Liver (tissue), 7 donors: ENCODE measurements at regions not wholly inside any gene's neighbourhood (a gene's known extent, or its start where the extent isn't known, plus 50 kb on each side); places are given as distances from the start of the nearest gene placed in this dataset.

Source experiments
- DNase-seq: peaks from one replicate; pipeline ENCODE4 v3.0.0-alpha.2; 2017; ENCODE audit warnings: low spot score
- H3K27ac ChIP-seq, 2 donors: one replicate each; pipeline ENCODE4 v1.7.0; 2013; ENCODE audit warnings: inconsistent platforms in 2 of 2, low read length in 2 of 2, control low read depth in 1 of 2, low read depth in 1 of 2, mild to moderate bottlenecking in 1 of 2
- H3K27me3 ChIP-seq, 4 donors: one replicate each; pipeline versions ENCODE4 v1.6.1 to v1.7.0; 2013; ENCODE audit warnings: low read length in 3 of 4, inconsistent platforms in 1 of 4, mild to moderate bottlenecking in 1 of 4, moderate library complexity in 1 of 4; ENCODE audit not compliant: control insufficient read depth in 4 of 4, insufficient read depth in 4 of 4
- H3K36me3 ChIP-seq, 4 donors: one replicate each; pipeline versions ENCODE4 v1.6.1 to v1.7.0; 2013; ENCODE audit warnings: low read length in 3 of 4, mild to moderate bottlenecking in 3 of 4, low read depth in 1 of 4, moderate library complexity in 1 of 4; ENCODE audit not compliant: control insufficient read depth in 4 of 4, insufficient read depth in 3 of 4
- H3K4me1 ChIP-seq, 4 donors: one replicate each; pipeline versions ENCODE4 v1.6.1 to v1.7.0; 2013; ENCODE audit warnings: low read length in 3 of 4, mild to moderate bottlenecking in 3 of 4, moderate library complexity in 1 of 4; ENCODE audit not compliant: control insufficient read depth in 4 of 4, insufficient read depth in 4 of 4
- H3K4me3 ChIP-seq, 3 donors: one replicate each; pipeline versions ENCODE4 v1.6.1 to v1.7.0; 2013; ENCODE audit warnings: low read length in 3 of 3, control low read depth in 1 of 3, low read depth in 1 of 3, mild to moderate bottlenecking in 1 of 3
- H3K9ac ChIP-seq, 2 donors: one replicate each; pipeline ENCODE4 v1.7.0; 2013; ENCODE audit warnings: low read length in 2 of 2, mild to moderate bottlenecking in 2 of 2, moderate library complexity in 2 of 2, control low read depth in 1 of 2, low read depth in 1 of 2
- H3K9me3 ChIP-seq, 4 donors: one replicate each; pipeline versions ENCODE4 v1.6.1 to v1.7.0; 2013; ENCODE audit warnings: low read length in 3 of 4; ENCODE audit not compliant: control insufficient read depth in 4 of 4
- ATF3 ChIP-seq: IDR thresholded peaks from 2 replicates; pipeline ENCODE4 v1.6.1; 2016; ENCODE audit warnings: antibody characterized with exemption
- EGR1 ChIP-seq, 2 donors: IDR thresholded peaks; 2 replicates each; pipeline ENCODE4 v1.6.1; 2016 to 2018; ENCODE audit warnings: antibody characterized with exemption in 2 of 2, low read depth in 2 of 2
- FOXA1 ChIP-seq: IDR thresholded peaks from 2 replicates; pipeline ENCODE4 v1.6.1; 2016; ENCODE audit warnings: antibody characterized with exemption
- FOXA2 ChIP-seq: IDR thresholded peaks from 2 replicates; pipeline ENCODE4 v1.6.1; 2016; ENCODE audit warnings: antibody characterized with exemption
- GABPA ChIP-seq, 2 donors: IDR thresholded peaks in 1 of 2; conservative IDR thresholded peaks in 1 of 2; 2 replicates each; pipeline ENCODE4 v1.6.1; 2016; ENCODE audit warnings: antibody characterized with exemption in 2 of 2, mild to moderate bottlenecking in 1 of 2, moderate library complexity in 1 of 2
- HNF4A ChIP-seq, 2 donors: conservative IDR thresholded peaks; 2 replicates each; pipeline ENCODE4 v1.6.1; 2016; ENCODE audit warnings: antibody characterized with exemption in 2 of 2, mild to moderate bottlenecking in 2 of 2
- MAX ChIP-seq: IDR thresholded peaks from 2 replicates; pipeline ENCODE4 v1.6.1; 2016; ENCODE audit warnings: antibody characterized with exemption
- NR2F2 ChIP-seq: IDR thresholded peaks from 2 replicates; pipeline ENCODE4 v1.6.1; 2016; ENCODE audit warnings: antibody characterized with exemption
- RAD21 ChIP-seq, 2 donors: IDR thresholded peaks; 2 replicates each; pipeline ENCODE4 v1.6.1; 2016; ENCODE audit warnings: antibody characterized with exemption in 2 of 2, mild to moderate bottlenecking in 2 of 2
- REST ChIP-seq: IDR thresholded peaks from 2 replicates; pipeline ENCODE4 v1.6.1; 2016; ENCODE audit warnings: antibody characterized with exemption, mild to moderate bottlenecking
- YY1 ChIP-seq: IDR thresholded peaks from 2 replicates; pipeline ENCODE4 v1.6.1; 2016; ENCODE audit warnings: antibody characterized with exemption, mild to moderate bottlenecking
- ZBTB33 ChIP-seq: IDR thresholded peaks from 2 replicates; pipeline ENCODE4 v1.6.1; 2016; ENCODE audit warnings: antibody characterized with exemption
- WGBS: extraction: QIAGEN DNeasy Blood & Tissue Kit; methylation state at CpG from one replicate; pipeline ENCODE4 v1.1.7; 2013; 5-methylcytosine and 5-hydroxymethylcytosine counted together
- donor health status: healthy.
- donor health status: healthy.
- donor health status: healthy.
- donor health status: healthy.

- TF ChIP-seq MAX (no peak), REST (no peak), GABPA (IDR thresholded peaks at IDR 0.05 in 1 of 2, conservative IDR thresholded peaks at IDR 0.05 in 1 of 2) (no peak)
Observed at GRCh38 chr11:134646561-134646960, 234.5 kb upstream of the B3GAT1 start (continued).

GRCh38 chr11:134645576-134645975 is 233.5 kb upstream of the B3GAT1 start:
- no peak for TF ChIP-seq YY1
- TF ChIP-seq ZBTB33: no peak
- no peak for TF ChIP-seq MAX
- no peak for TF ChIP-seq NR2F2
- WGBS: 88% methylated on average over 5 of the region's 5 CpGs
- no peak overlapping the region for H3K4me3 ChIP-seq
- H3K36me3 ChIP-seq: no peaks in the 10 kb centered on the region
- no peaks in the 10 kb centered on the region for H3K9me3 ChIP-seq
- H3K4me1 ChIP-seq: no peaks in the 10 kb centered on the region
- no peak for DNase-seq
- H3K27ac ChIP-seq: no peak overlapping the region
- peaks cover 0 to 5% (median 2%) of the 10 kb centered on the region in 4 donors for H3K27me3 ChIP-seq
- H3K9ac ChIP-seq: no peak overlapping the region

DNA sequence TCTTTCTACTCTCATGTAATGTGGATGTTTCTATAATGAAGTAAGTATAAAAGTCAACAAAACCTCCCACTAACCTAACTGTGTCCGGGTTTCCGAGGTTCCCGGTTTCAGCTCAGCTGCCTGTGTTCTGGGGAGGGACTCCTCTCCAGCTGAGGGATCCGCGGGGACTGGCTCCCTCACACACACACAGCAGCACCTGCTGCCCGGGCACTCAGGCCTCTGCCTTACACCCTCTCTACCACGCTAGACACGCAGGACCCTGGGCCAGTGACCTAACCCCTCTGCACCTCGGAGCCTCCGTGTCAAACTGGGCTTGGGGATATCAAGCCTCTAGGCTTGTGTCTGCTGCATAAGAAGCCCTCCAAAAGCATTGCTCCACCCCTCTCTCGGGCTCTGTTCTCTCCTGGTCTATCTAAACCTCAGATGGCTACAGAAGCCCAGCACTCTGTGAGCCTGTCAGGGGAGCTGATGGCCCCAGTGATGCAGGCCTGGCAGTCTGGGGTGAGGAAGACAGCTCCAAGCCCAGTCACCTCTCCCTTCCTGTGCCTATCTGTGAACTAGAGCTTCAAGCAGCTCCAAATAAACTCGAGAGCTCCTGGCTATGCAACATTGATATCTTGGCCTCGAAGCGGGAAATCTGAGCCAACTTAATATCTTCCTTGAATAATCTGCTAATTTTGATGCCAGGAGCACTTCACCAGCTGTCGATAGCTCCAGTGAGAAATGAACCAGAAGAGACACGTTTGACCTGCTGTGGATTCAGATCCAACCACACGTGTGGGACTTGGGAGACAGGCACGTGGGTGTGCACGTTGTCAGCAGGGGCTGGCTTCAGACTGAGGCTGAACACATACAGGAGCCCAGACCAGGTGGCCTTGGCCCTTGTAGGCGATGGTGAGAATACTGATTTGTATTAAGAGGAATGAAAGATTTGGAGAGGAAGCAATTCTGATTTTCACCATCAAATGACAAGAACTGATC is 232.7 kb upstream of the B3GAT1 start:
- H3K27me3 ChIP-seq: peaks cover 0 to 5% (median 2%) of the 10 kb centered on the region in 4 donors
- WGBS: 81% methylated on average over 20 of the region's 20 CpGs
- no peak for TF ChIP-seq FOXA2
- no peak for TF ChIP-seq MAX
- no peak for TF ChIP-seq HNF4A (conservative IDR thresholded peaks at IDR 0.05)
- TF ChIP-seq RAD21 (IDR thresholded peaks at IDR 0.05): no peak
- TF ChIP-seq REST: no peak
- no peak for TF ChIP-seq FOXA1
- TF ChIP-seq ZBTB33: no peak
- no peak for TF ChIP-seq ATF3
- TF ChIP-seq EGR1 (IDR thresholded peaks at IDR 0.05; ENCODE audit: low read depth in 2 of 2): no peak
- no peak for TF ChIP-seq YY1
- H3K9me3 ChIP-seq: no peaks in the 10 kb centered on the region
- DNase-seq: no peak
- H3K9ac ChIP-seq: no peak overlapping the region
- no peaks in the 10 kb centered on the region for H3K4me1 ChIP-seq
- no peaks in the 10 kb centered on the region for H3K36me3 ChIP-seq
- no peak overlapping the region for H3K27ac ChIP-seq
- no peak overlapping the region for H3K4me3 ChIP-seq
